SK-N-SH (cell line): ENCODE measurements at regions not wholly inside any gene's neighbourhood (a gene's known extent, or its start where the extent isn't known, plus 50 kb on each side); places are given as distances from the start of the nearest gene placed in this dataset.

Experiments
- CTCF ChIP-seq: fragments of 200-600 bp; sonication (generic); IDR thresholded peaks from 2 replicates; pipeline ENCODE4 v1.6.1; 2017; ENCODE audit warnings: antibody characterized with exemption, mild to moderate bottlenecking, moderate library complexity
- FOSL2 ChIP-seq: IDR thresholded peaks from 2 replicates; pipeline ENCODE4 v1.4.0; 2012; ENCODE audit warnings: low read depth, mild to moderate bottlenecking, moderate library complexity, borderline replicate concordance
- GATA2 ChIP-seq: sonication (generic); formaldehyde crosslinking; IDR thresholded peaks from 2 replicates; pipeline ENCODE4 v1.5.0; 2020; ENCODE audit warnings: mild to moderate bottlenecking, missing genetic modification reagents
- MXI1 ChIP-seq: IDR thresholded peaks from 2 replicates; pipeline ENCODE4 v1.6.1; 2012; ENCODE audit warnings: mild to moderate bottlenecking, low read depth, low read length, improper control_type of control experiment
- POLR2AphosphoS5 ChIP-seq: IDR thresholded peaks from 2 replicates; pipeline ENCODE4 v1.6.1; 2012; ENCODE audit warnings: low read depth, low read length
- RXRA ChIP-seq: IDR thresholded peaks from 2 replicates; pipeline ENCODE4 v1.4.0; 2012; ENCODE audit warnings: low read depth, mild to moderate bottlenecking, borderline replicate concordance
- TAF1 ChIP-seq: IDR thresholded peaks from 2 replicates; pipeline ENCODE4 v1.6.1; 2012; ENCODE audit warnings: low read depth, mild to moderate bottlenecking, low read length, moderate library complexity, borderline replicate concordance

DNA sequence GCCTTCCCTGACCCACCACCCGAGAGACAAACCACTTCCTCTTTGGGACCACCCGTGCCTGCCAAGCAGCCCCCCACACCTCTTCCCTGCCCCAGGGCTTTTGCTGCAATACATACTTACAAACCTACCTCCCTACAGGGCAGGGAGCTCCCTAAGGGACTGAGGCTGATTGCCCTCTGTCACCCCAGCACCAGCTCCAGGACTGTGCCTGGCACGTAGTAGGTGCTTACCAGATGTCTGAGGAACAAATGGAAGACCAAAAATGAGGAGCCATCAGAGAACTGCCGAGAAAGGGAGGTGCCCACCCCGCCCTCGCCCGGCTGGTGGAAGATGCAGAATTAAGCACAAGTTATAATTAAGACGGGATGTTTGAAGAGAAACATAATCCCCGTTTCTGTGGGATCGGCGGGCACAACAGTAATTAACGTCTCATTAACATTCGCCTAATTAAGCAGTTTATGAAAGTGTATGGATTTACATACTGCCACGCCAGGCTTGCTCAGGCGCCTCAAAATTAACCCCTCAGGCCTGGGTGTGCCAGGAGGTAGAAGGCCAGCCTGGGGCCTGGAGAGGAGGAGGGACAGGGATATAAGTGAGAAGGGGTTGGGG, 130.1 kb upstream of the LINGO1 start:
- no peak for TF ChIP-seq GATA2
- no peak for TF ChIP-seq CTCF
- TF ChIP-seq TAF1 = no peak
- no peak for TF ChIP-seq RXRA
- TF ChIP-seq MXI1 = no peak
- TF ChIP-seq POLR2AphosphoS5 = no peak
- no peak for TF ChIP-seq FOSL2
